ENCODE measurements at regions not wholly inside any gene's neighbourhood (a gene's known extent, or its start where the extent isn't known, plus 50 kb on each side); places are given as distances from the start of the nearest gene placed in this dataset.

DNA sequence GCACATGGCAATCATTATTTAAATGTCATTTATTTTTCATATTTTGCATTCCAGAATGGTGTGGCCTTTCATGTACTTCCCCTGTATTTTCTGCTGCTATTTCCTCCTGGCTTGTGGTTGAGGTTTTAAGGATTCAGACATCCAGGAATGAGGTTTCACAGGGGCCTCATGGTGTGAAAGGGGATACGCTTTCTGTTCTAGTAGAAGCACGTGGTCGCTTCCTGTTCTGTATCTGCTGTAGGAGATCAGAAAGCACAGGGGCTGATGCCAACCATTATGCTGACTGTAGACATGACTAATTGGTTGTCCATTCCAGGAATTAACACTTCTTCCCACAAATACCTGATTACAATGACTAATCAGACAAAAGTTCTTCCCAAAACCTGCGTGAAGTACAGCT is 405.9 kb downstream of the SHISA9 start:
- ChIA-PET POLR2A (ENCODE audit: low non-redundant PET) (no interaction called here), CTCF (interaction anchor here (1.0 kb wide), 1 partner anchor 9 kb away, joined by 3 read pairs; no protein-coding TSS in a partner anchor)
- H3K27ac ChIP-seq: no peak overlapping the region
- peak; percentile 64 for DNase-seq (ENCODE audit: low spot score)
- TF ChIP-seq CTCF (conservative IDR thresholded peaks at IDR 0.05; ENCODE audit: low read depth): no peak

DNA sequence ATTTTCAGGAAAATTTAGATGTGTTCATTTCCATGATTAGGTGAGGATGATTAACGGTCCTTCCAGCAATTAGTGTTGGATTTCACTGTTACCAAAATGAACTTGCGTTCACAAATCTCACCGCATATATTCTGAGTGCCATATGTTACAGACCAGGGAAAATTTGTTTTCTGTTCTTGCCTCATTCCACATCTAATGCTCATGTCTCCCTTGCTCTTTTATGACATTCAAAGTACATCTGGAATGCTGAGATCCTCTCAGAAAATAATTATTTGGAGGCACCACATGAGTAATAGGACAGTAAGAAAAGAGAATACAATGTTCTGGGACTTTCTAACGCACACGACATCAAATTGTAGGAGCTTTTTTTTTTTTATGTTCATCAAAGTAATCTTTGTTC is 406.5 kb downstream of the SHISA9 start:
- TF ChIP-seq CTCF (conservative IDR thresholded peaks at IDR 0.05; ENCODE audit: low read depth): no peak
- ChIA-PET POLR2A (ENCODE audit: low non-redundant PET) (no interaction called here), CTCF (interaction anchor here (0.6 to 1.0 kb wide), 2 partner anchors 8 to 612 kb away, joined by 3 to 4 read pairs; no protein-coding TSS in a partner anchor)
- DNase-seq (ENCODE audit: low spot score): no peak
- H3K27ac ChIP-seq: no peak overlapping the region

DNA sequence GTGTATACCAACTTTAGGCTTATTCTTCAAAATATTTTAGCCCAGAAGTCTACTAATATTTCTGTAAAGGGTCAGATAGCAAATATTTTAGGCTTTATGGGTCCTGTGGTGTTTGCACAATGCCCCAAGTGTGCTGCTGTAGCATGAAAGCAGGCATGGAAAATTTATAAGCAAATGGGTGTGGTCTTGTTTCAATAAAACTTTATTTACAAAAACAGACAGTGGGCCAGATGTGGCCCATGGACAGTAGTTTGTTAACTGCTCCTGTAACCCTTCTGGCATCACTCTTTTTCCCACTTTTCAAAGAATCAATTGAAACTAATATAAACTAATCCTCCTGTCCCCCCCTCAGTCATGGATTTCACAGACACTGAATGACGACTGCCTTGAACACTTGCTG is 410.7 kb downstream of the SHISA9 start:
- CTCF ChIA-PET: no interaction called here
- POLR2A ChIA-PET (ENCODE audit: low non-redundant PET): no interaction called here
- TF ChIP-seq CTCF (conservative IDR thresholded peaks at IDR 0.05; ENCODE audit: low read depth): no peak
- no peak for DNase-seq (ENCODE audit: low spot score)
- no peak overlapping the region for H3K27ac ChIP-seq

DNA sequence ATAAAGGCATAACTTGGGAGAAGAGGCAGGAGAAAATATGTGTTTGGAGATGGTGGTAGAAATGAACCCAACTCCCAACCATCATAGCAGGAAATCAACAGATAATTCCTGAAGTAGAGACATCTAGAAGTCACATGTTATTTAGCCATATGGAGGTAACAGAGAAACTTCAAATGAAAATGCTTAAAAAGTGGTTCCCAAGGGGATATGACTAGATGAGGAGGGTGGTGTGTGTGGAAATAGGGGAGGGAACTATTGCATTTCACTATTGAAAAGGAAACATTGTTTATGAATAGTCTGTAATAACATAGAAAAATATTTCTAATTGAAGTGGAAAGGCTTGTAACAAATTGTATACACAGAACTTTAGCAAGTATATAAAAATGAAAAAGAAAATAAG is 412.0 kb downstream of the SHISA9 start:
- H3K27ac ChIP-seq: no peak overlapping the region
- ChIA-PET CTCF (no interaction called here), POLR2A (ENCODE audit: low non-redundant PET) (no interaction called here)
- TF ChIP-seq CTCF (conservative IDR thresholded peaks at IDR 0.05; ENCODE audit: low read depth): no peak
- DNase-seq (ENCODE audit: low spot score): no peak

DNA sequence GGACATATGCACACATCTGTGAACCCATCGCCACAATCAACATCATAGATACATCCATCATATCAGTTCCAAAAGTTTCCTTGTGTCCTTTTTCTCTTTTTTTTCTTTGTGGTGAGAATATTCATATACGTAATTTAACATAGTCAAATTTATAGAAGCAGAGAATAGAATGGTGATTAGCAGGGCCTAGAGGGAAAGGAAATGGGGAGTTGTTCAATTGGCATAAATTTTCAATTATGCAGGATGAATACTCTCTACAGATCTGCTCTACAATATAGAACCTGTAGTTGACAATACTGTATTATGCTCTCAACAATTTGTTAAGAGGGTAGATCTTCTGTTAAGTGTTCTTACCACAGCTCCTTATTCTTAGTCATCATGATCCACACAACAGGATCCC is 413.2 kb downstream of the SHISA9 start:
- H3K27ac ChIP-seq: no peak overlapping the region
- POLR2A ChIA-PET (ENCODE audit: low non-redundant PET): no interaction called here
- DNase-seq (ENCODE audit: low spot score): no peak
- no peak for TF ChIP-seq CTCF (conservative IDR thresholded peaks at IDR 0.05; ENCODE audit: low read depth)
- CTCF ChIA-PET: no interaction called here

- CTCF ChIA-PET: interaction anchor here (0.8 kb wide), 1 partner anchor 8 kb away, joined by 3 read pairs; no protein-coding TSS in a partner anchor
- DNase-seq (ENCODE audit: low spot score): no peak
- no peak for TF ChIP-seq CTCF (conservative IDR thresholded peaks at IDR 0.05; ENCODE audit: low read depth)
- POLR2A ChIA-PET (ENCODE audit: low non-redundant PET): no interaction called here
- no peak overlapping the region for H3K27ac ChIP-seq
These were observed 414.4 kb downstream of the SHISA9 start for GRCh38 chr16:13315642-13316427.
